Activated B cell treated with CpG ODN at 0.5 μM for 24 hours (primary cell): ENCODE measurements at regions not wholly inside any gene's neighbourhood (a gene's known extent, or its start where the extent isn't known, plus 50 kb on each side); places are given as distances from the start of the nearest gene placed in this dataset.

Experiments used
- ATAC-seq: fragments of 200-7000 bp; cut with Tn5 transposase; one replicate; pipeline ENCODE4 v1.10.0; 2021; ENCODE audit warnings: low read depth, mild to moderate bottlenecking, moderate library complexity
- CTCF ChIA-PET: fragments of 350-600 bp; sonication (Branson Sonifier 250); formaldehyde crosslinking; loops from one replicate; lab custom pipeline; 2021; ENCODE audit warnings: antibody characterized with exemption; lab: Charles Lee
- POLR2A ChIA-PET: fragments of 350-600 bp; sonication (Branson Sonifier 250); formaldehyde crosslinking; loops from one replicate; lab custom pipeline; 2021; ENCODE audit warnings: antibody characterized with exemption; lab: Charles Lee
- DNase-seq: peaks from one replicate; pipeline ENCODE4 v3.0.0; 2022
- H3K27ac Mint-ChIP-seq: one replicate; pipeline ENCODE4 v1.8.0; 2020; ENCODE audit warnings: mixed read lengths
- H3K27me3 Mint-ChIP-seq: one replicate; pipeline ENCODE4 v1.8.0; 2021; ENCODE audit warnings: mixed read lengths
- H3K36me3 Mint-ChIP-seq: one replicate; pipeline ENCODE4 v1.8.0; 2021; ENCODE audit warnings: low read depth, mixed read lengths
- H3K4me1 Mint-ChIP-seq: one replicate; pipeline ENCODE4 v1.8.0; 2021; ENCODE audit warnings: mixed read lengths
- H3K4me3 Mint-ChIP-seq: one replicate; pipeline ENCODE4 v1.8.0; 2020; ENCODE audit warnings: mild to moderate bottlenecking, mixed read lengths
- H3K9me3 Mint-ChIP-seq: one replicate; pipeline ENCODE4 v1.8.0; 2020; ENCODE audit warnings: mixed read lengths
- intact Hi-C: fragments of 100-400 bp; cut with micrococcal nuclease; formaldehyde crosslinking; loops from one replicate; pipeline ENCODE4 v1.15.1; 2024
- TF ChIP-seq, protein P1 (sequence below): fragments of 200-600 bp; IDR thresholded peaks from one replicate; pipeline ENCODE4 v1.8.0; 2022; ENCODE audit warnings: antibody characterized with exemption, mild to moderate bottlenecking

DNA sequence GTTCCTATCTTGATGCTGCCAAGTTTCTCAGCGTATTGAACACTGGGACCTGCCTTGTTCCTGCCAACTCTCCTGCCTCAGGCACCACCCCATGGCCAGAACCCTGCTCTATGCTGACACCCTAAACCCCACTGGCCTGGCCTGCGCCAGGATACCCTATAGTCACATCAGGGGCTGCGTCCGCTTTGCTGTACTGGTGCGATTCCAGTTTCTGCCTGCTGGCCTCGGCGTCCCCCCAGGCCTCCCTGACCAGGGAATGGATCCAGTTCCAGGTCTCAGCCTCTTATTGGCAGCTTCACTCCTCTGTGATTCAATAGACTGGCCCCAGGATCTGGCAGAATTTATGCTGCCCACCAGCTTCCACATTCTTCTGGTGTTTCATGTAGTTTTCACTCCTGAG, 55.0 kb downstream of the GPR6 start:
- H3K27ac Mint-ChIP-seq: no peak overlapping the region
- no peaks in the 10 kb centered on the region for H3K36me3 Mint-ChIP-seq
- TF ChIP-seq, protein P1, sequence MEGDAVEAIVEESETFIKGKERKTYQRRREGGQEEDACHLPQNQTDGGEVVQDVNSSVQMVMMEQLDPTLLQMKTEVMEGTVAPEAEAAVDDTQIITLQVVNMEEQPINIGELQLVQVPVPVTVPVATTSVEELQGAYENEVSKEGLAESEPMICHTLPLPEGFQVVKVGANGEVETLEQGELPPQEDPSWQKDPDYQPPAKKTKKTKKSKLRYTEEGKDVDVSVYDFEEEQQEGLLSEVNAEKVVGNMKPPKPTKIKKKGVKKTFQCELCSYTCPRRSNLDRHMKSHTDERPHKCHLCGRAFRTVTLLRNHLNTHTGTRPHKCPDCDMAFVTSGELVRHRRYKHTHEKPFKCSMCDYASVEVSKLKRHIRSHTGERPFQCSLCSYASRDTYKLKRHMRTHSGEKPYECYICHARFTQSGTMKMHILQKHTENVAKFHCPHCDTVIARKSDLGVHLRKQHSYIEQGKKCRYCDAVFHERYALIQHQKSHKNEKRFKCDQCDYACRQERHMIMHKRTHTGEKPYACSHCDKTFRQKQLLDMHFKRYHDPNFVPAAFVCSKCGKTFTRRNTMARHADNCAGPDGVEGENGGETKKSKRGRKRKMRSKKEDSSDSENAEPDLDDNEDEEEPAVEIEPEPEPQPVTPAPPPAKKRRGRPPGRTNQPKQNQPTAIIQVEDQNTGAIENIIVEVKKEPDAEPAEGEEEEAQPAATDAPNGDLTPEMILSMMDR: no peak
- H3K4me3 Mint-ChIP-seq: no peak overlapping the region
- ChIA-PET POLR2A (interaction anchor here (0.6 kb wide), 1 partner anchor 17 kb away, joined by 3 read pairs; no protein-coding TSS in a partner anchor), CTCF (no interaction called here)
- no peaks in the 10 kb centered on the region for H3K4me1 Mint-ChIP-seq
- ATAC-seq (no peak), DNase-seq (no peak)
- intact Hi-C loops: no loop called here
- H3K27me3 Mint-ChIP-seq: no peaks in the 10 kb centered on the region
- no peaks in the 10 kb centered on the region for H3K9me3 Mint-ChIP-seq

DNA sequence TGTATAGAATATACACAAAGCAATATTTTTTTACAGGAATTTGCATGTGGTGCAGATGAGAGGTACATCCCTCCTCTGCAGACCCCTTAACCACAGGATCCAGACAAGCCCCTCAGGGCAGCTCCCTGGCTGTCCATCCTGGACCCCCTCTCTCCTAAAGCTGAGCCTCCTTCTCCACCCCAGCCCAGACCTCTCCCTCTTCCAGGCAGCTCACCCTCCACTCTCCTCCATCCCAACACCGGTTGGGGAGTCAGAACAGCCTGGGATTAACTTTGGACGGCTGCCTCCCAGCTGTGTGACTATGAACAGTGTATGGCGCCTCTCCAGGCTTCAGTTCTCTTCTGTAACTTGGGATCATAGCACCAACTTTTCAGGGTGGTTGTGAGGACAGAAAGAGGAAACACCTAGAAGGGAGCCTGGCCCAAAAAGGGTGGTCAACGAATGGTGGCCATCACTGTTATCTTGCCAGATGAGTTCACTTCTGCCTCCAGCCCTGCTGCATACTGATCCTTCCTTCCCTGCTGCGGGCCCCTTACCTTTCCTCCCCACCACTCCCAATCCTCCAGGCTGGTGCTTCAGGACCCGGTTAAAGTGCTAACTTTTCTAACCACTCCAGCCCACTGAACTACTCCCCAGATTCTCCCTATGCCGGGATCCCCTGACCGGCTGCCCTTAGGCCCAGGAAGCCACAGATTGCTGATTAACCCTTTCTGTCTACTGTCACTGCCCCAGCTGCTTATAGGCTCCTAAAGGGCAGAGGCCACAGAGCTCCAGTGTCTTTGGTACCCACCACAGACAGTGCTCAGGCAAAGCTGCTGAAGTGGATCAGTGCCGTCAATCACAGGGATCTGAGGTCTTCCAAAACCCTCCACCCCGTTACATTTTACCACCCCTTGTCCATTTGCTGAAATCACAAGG, 55.9 kb downstream of the GPR6 start:
- H3K27ac Mint-ChIP-seq: no peak overlapping the region
- CTCF ChIA-PET: no interaction called here

DNA sequence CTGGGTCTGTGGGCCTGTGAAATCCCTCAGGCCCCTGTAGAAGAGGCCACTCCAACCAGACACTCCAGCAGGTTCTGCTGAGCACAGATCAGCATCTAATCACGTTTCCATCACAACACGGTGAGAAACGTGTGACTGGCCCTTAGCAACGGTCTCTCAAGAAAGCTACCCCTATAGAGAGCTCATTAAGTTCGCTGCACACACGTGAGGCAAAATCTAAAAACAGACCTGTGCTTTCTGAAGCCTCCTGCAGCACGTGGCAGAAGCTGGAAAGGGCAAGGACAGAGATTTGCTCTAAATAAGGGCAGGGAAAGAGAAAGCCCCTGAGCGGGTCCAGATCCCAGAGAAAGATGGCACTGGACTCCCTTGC, 56.5 kb downstream of the GPR6 start:
- Mint-ChIP-seq H3K4me3 (no peak overlapping the region), H3K4me1 (peaks cover 5% of the 10 kb centered on the region), H3K27me3 (no peaks in the 10 kb centered on the region), H3K36me3 (no peaks in the 10 kb centered on the region), H3K27ac (no peak overlapping the region), H3K9me3 (no peaks in the 10 kb centered on the region)
- ChIA-PET CTCF (no interaction called here), POLR2A (no interaction called here)
- TF ChIP-seq, protein P1: no peak
- ATAC-seq (no peak), DNase-seq (no peak)
- intact Hi-C loops: loop anchor here (5.0 kb wide), 1 partner anchor 262 kb away; no protein-coding TSS in a partner anchor

More for the DNA sequence above, 55.9 kb downstream of the GPR6 start:
- H3K36me3 Mint-ChIP-seq: no peaks in the 10 kb centered on the region
- no peak overlapping the region for H3K4me3 Mint-ChIP-seq
- no peaks in the 10 kb centered on the region for H3K9me3 Mint-ChIP-seq
- DNase-seq (no peak), ATAC-seq (no peak)
- TF ChIP-seq, protein P1: no peak
- intact Hi-C loops: no loop called here
- no peaks in the 10 kb centered on the region for H3K4me1 Mint-ChIP-seq
- H3K27me3 Mint-ChIP-seq: no peaks in the 10 kb centered on the region
- POLR2A ChIA-PET: no interaction called here

DNA sequence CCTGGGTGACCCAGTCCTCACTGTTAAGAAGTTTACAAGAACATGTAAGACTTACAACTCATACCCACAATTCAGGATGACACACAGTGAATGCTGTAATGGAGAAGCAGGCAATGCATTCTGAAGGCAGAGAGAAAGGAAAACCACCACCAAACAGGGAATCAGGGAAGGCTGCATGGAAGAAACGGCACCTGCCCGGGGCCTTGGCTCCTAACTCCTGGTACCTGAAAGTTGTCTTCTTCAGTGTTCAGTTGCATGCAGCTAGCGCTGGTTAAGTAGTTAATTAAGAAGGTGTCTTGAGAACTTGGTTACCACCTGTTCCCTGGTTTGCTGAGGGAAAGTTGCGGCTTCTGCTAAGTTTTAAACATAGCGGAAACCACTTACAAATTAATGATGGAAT, 57.2 kb downstream of the GPR6 start:
- TF ChIP-seq, protein P1: no peak
- intact Hi-C loops: loop anchor here (5.0 kb wide), 1 partner anchor 263 kb away; no protein-coding TSS in a partner anchor
- CTCF ChIA-PET: interaction anchor here (2.2 to 5.5 kb wide), 2 partner anchors 332 to 357 kb away, joined by 7 to 196 read pairs; no protein-coding TSS in a partner anchor
- ATAC-seq (no peak), DNase-seq (no peak)
- Mint-ChIP-seq H3K27me3 (no peaks in the 10 kb centered on the region), H3K36me3 (no peaks in the 10 kb centered on the region), H3K4me3 (no peak overlapping the region), H3K9me3 (no peaks in the 10 kb centered on the region), H3K27ac (no peak overlapping the region), H3K4me1 (peaks cover 11% of the 10 kb centered on the region)
- POLR2A ChIA-PET: no interaction called here
